Right renal cortex interstitium (tissue), 3 donors: ENCODE measurements at regions not wholly inside any gene's neighbourhood (a gene's known extent, or its start where the extent isn't known, plus 50 kb on each side); places are given as distances from the start of the nearest gene placed in this dataset.
A peak's percentile ranks its signal among the peaks of the same experiment; 100 is the strongest.

Experiments used
- DNase-seq, 3 donors: peaks; one replicate each; pipeline ENCODE4 v3.0.0-alpha.2; 2013; ENCODE audit warnings: low read depth in 3 of 3, low spot score in 2 of 3

DNA sequence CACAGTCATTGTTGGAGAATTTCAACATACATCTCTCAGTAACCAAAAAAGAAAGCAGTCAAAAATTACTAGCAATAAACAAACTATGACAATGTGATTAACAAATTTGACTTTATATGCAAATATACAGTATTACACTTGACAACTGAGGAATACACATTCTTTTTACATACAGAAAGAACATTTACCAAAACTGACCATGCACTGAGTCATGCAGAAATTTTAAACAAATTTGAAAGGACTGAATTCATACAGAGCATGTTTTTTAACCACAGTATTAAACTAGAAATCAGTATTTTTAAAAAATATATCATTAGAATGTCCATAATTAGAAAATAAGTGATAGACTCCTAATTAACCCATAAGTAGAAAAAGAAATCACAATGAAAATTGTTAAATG, 420.1 kb downstream of the TBC1D4 start:
- DNase-seq, result no peak

DNA sequence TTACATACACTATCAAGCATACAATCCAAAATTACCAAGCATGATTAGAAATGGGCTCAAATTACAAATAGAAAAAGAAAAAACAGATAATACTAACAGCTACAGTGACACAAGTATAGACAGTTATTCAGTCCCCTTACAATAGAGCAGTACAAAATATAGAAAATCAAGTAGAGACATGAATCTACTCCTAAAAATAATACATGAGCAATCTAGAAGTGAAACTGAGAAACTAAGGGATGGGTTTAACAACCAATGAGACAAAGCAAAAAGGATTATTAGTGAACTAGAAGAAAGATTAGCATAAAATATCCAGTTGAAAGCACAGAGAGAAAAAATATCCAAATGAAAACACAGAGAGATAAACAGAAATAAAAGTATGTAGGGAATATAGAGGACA, 426.7 kb downstream of the TBC1D4 start:
- no peak for DNase-seq

DNA sequence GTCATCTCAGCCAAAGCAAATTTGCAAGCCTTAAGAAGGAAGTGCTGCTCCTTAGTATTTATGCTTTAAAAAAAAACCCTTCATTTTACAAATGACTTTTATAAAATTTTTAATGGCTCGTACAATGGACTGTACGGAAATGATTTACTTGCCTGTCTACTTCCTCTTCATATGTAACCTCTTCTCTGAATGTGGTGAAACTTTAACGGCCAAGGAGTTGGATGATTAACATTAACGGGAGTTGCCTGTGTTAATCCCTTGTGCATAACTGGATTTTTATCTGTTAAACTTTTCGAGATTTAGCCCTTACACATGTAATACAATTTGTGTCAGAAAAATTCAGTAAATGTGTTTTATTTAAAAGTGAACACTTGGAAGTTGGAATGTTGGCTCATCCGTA, 429.4 kb downstream of the TBC1D4 start:
- no peak for DNase-seq

DNA sequence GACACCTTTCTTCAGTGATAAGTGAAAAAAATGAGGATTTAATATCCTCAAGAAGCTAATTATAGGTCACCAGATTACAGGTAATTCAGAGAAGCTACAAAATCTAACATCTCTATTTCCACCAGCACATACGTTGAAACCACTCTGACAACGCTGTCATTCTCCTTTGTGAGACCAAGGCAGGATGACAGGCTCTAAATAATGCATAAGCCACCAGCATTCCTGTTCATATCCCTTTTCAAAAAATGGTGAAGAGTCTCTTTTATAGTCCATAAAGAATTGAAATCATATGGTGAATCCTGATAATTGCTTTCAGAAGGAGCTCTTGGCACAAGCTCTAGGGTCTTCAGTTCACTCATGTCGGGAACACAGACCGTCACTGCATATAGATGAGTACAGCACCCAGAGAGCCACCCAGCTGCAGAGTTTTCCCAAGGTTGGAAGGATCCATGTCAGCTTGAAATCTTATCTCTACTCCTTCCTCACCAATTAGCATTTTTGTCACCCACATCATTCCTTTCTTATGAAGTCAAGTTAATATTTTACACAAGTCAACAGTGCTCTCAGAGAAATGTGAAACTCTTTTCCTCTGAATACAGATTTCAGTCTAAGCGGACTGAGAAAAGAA, 431.4 kb downstream of the TBC1D4 start:
- no peak for DNase-seq

DNA sequence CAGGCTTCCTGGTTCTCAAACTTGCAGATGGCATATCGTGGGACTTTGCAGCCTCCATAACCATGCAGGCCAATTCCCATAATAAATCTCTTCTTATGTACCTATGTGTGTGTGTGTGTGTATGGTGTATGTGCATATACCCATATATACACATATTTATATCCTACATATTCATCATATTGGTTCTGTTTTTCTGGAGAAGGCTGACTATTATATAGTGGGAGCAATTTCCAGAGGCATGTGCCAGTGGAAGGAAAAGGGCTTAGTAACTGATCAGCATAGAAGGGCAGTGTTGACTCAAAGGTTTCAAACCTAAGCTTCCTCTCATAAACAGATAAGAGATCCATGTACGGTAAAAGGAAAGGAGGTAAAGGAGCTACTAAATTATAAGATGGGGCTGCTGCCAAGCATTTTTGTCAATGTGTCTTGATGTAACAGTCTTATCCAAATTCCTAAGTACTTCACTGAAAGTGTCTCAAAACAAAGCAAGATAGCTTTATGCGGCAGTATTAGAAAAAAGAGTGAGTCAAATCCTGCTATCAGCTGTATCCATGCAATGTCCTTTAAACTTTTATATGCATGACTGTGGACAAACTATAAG, 432.1 kb downstream of the TBC1D4 start:
- DNase-seq, result no peak

DNA sequence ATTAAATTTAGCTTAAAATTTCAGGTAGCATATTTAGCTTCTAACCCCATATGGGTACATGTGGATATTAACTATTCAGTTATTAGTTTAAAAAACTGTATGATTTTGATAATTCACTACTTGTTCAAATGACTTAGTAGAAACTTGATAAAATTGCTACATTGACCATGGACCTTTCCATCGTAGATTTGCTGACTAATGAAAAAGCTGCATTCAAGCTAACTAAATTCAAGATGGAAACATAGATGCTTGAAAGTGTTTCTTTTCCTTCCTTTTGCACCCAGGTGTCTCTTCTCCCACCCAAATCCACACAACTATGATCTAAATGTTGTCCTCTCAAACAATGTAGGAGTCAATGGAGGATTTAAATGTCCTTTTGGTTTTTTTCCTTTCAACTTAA, 439.2 kb downstream of the TBC1D4 start:
- DNase-seq, result no peak

DNA sequence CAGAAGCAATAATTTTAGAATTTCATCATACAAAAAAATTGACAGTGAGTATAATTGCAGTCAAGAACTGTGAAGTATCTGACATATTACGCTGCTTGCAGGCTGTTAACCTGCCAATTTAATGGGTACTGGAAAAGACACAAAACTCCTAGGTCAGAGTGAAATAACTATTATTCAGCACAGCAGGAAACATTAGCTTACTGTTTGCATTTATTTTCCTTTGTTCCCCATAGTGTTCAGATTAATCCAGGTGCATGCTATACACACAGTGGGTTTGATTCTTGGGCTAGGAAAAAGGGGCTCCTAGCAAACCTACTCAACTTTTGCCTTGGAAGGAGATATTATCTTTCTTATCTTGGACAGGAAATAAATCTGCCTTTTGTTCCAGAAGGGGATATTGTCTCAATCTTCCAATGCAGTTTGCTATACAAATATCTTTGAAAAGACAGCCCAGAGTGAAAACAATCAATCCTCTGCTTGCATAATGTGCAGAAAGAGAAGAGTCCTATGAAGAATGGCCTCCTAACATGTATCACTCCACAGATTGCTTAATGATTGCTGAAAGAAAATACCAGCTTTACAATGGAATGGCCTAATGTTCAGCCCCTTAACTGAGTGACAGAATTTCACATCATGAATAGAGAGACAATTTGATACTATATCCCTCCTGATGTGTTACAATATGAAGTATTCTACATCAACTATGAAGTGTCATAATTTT, 443.4 kb downstream of the TBC1D4 start:
- DNase-seq, result no peak

DNA sequence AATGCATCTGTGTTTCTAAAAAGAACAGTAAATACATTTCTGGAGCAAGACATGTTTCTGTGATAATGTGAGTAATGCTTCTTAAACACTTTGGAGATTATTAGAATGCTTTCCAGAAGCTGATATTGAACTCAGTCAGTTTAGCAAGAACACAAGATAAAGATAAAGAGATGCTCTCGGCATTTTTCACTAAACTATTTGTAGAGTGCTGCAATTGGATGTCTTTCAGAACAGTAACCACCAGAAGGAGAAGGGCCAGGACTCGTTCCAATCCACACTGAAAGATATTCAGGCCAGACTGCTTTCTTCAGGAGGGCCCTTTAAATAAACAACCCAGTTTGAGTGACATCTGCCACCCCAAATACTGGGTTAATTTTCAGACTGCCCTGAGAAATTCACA, 456.0 kb downstream of the TBC1D4 start:
- DNase-seq, result no peak

DNA sequence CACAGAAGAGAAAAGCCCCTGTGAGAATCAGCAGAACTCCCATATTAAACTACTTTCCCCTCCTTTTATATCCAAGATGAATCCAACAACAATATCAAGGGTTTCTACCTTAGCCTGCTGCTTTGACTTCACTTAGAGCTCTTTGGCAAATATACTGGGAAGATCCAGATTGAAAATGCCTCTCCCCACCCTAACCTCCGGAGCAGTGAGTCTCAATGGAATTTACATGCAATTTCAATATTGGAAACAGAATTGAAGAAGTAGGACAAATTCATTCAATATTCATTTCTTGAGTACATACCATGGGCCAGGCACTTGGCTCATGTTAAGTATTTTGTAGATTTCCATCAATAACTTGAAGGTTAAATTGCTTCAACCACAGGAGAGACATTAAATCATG, 457.4 kb downstream of the TBC1D4 start:
- DNase-seq, result no peak

DNA sequence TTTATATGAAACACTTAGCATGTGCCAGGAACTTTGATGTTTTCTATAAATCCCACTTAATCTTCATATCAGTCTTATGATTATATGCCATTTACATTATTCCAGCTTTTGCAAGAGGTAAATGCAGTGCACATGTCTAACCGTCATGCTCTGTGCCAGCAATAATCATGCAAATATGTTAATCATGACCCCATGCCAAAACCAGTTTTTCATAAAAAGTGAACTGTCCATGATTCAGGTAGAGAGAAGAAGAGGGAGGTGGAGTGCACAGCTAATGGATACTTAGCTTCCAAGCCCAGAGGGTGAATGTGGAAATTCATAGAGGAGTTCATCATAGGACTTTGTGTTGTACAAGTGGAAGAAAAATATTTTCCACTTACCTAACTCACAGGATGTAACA, 458.4 kb downstream of the TBC1D4 start:
- no peak for DNase-seq

DNA sequence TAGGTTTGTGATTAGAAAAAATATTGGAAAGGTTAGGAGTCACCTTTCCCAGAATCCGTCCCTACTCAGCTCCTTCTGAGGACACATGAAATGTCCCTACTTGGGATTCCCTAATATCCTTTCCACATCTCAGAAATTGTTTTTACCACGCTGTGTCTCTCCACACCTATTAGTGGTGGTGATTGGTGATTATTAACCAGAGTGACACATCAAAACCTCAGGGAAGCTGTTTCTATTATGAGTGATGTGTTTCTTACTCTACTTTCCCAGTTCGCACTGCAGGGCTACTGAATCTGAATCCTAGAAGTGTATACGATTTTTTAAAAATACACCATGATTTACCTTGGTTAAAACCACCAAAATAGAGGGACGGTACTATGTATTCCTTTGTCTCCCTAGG, 460.8 kb downstream of the TBC1D4 start:
- DNase-seq, result no peak

DNA sequence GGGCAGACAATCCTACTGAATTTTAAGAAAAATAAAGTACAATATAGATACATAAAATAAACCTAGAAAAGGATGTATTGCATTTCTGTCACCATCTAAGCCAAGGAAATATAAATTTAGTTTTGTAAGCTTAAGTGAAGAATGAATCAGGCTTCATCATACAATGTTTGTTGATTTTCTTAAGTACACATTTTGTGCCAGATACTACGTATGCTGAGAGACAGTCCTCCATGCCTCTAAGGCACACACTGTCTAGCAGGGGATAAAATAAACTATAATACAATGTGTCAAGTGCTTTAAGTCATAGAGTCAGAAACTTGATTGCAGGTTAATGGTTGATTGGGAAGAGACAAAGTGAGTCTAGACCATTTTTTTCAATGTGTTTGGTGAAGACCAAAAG, 465.7 kb downstream of the TBC1D4 start:
- DNase-seq, result no peak

DNA sequence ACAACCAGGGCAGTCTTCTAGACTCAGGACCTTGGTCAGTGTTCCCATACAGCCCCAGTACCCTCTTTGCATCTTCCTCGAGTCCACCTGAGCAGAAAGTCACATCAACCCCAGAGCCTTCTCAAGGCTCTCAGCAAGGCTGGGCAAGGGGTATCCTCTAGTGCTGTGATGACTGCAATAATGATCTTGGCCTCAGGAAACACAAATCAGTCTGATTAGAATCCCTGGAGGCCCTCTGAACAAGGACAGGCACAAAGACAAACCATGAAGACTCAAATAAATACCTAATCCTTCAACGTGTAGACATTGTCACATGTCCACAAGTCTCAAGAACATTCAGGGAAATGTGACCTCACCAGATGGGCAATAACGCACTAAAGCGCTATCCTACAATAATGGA, 468.2 kb downstream of the TBC1D4 start:
- no peak for DNase-seq

DNA sequence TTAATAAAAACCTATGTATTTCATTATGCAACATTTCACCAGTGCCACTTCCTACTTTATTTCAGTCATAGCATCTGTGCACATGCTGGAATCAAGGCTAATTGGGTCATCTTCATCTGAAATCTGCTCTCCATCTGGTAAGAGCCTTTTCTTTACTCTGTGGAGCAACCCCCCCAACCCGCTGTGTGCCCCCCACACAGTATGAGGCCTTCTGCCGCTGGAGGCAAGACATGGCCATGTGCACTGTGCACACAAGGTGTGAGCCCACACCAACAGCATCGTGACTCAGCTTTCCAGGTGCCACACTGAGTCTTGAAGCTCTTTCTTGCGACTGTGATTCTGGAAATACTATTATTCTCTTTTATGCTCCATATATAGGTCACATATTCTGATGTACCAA, 471.0 kb downstream of the TBC1D4 start:
- DNase-seq, result no peak

DNA sequence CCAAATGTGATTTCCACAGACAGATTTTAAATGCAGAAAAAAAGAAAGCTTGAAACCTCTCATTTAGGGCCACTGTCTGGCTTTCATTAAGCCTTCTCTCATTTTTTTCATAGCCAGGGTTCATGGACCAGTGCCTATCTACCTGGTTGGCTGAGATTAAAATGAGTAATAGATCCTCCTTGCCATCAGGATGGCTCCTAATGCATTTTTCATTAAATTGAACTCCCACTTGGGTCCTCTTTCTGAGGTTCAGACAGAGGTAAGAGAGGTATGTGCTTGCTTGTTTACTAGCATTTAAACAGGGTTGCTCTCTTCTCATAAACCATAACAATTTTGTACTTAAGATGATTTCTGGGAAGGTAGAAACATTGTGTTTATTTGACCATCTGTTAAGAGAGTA, 473.0 kb downstream of the TBC1D4 start:
- DNase-seq, result no peak

DNA sequence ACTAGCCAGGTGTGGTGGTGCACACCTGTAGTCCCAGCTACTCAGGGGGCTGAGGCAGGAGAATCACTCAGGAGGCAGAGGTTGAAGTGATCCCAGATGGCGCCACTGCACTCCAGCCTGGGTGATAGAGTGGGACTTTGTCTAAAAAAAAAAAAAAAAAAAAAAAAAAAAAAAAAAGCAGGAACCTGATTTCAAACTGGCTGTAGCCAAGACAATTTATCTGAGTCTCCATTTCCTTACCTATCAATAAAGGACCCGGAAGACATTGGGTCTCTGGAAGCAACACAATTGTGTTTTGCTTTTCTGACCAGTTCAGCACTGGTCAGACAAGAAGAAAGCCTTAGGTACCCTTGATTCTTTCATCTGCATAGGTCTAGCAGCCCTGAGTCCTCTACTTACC, 491.0 kb downstream of the TBC1D4 start:
- no peak for DNase-seq

DNA sequence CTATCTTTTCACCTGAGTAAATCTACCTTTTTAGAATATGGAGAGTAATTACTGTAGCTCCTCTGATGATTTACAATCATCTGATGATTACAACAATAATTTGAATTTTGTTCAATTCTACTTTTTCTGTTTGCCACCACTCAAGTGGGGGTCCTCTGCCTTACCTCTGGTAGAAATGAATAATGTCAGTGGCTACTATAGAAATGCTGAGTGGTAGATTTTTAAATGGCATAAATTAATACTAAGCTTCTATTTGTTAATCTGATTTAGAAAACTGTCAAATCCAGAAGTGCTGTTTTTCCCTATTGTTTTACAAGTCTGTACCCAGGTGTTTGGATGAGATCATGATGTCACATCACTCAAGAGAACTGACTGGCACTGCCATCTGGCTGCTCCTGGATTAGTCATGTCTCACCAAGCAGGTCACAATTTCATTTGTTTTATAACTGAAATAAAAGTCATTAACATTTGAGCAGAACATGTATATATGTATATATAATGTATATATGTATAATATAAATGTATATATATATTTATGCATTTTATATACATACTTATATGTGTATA, 494.8 kb downstream of the TBC1D4 start:
- no peak for DNase-seq

DNA sequence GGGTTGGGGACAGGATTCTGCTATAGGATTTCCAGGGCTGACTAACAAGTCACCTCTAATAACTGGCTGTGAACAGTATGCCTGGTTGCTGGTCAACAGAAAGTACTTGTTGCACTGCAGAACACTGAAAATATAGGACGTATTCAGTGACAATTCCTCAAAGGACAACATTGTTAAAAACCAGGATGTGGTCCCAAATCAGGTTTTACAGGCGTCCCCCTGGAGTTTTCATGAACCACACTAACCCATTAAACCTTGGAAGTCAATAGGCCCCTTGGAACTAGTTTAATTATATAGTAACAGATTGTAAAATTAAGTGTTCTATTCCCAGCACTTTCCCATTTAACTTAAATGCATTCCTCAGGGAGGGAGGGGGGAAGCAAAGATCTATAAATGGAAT, 495.4 kb downstream of the TBC1D4 start:
- DNase-seq, result no peak

DNA sequence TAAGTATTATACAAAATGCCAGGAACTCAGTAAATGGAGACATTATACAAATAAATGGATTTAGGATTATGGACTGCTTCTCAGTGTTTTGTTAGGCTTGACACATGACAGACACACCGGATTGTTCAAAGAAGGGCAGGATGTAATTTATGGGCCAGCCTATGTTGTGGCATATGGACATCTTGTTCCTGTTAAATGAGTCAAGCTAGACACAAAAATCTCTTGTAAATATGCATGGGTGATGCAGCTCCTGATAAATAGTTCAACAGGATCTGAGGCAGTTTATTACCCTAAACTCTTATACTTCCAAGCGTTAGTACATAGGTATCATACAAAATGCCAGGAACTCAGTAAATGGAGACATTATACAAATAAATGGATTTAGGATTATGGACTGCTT, 502.3 kb downstream of the TBC1D4 start:
- DNase-seq, result no peak

DNA sequence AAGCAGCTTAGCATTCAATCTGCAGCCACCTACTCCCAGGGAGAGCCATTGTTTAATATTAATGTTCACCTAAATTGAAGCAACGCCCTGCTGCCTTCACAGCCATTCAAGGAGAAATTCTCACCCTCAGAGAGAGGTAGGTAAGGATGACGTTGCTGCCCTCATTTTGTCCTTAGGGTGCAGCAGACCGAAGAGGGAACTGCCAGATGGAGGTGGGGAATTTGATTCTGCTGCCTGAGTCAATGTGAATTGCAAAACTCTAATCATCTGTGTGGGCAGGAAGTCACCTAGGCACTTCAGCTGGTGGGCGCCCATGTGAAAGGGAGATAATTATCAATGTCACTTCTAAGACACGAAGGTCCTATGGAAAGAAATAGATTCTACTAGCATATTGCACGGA, 503.4 kb downstream of the TBC1D4 start:
- peak in 1 of 3 donors; percentile 2 for DNase-seq

DNA sequence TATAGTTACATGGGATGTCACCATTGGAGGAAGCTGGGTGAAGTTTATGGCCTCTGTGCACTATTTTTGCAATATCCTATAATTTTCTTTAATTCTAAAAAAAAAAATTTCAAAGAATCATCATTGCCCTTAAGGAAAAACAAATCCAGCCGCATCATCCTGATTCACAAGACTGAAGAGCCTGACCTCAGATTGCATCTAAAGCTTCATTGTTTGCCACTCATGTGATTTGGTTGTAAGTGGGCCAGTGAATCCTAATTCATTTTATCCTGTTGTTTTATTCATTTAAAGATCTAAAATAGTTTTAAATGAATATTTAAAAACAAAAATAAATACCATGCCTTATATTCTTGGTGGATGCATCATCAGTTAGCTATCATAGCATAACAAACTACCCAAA, 504.5 kb downstream of the TBC1D4 start:
- no peak for DNase-seq

DNA sequence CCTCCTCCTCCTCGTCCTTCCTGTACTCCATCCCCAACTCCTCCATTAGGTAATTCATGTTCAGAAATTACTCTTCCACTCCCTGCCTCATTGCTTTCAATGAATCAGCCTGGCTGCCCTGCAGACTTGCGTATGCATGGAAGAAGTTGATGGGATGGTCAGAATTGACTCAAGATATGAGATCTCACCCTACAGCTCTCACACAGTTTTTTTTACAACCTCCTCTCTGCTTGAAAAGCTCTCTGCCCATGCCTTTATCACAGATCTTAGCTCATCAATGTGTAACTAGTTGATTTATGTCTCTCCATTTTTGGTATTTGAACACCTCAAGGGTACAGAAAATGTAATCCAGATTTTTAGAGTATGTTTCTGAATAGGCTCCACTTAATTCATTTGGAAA, 506.9 kb downstream of the TBC1D4 start:
- no peak for DNase-seq
